ENCODE measurements at regions not wholly inside any gene's neighbourhood (a gene's known extent, or its start where the extent isn't known, plus 50 kb on each side); places are given as distances from the start of the nearest gene placed in this dataset.

DNA sequence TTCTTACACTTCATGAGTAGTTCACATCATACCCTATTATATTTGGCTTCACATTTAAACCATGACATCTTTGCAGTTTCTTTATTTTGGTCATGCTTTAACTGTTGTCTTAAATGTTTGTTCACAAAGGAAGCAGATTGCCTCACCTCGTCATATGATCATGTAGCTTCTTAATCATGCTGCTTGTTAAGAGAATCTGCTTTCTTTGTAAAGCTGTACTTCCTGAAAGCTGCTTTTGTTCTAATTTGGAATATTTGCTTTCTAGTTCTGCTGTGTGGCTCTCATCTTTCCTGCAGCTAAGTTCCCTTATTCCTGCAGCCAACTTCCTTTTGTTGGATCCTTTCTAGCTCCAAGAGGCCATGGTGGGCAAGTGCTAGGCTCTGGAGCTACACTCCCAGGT, 62.9 kb upstream of the SIM2 start:
- TF ChIP-seq, protein P1, sequence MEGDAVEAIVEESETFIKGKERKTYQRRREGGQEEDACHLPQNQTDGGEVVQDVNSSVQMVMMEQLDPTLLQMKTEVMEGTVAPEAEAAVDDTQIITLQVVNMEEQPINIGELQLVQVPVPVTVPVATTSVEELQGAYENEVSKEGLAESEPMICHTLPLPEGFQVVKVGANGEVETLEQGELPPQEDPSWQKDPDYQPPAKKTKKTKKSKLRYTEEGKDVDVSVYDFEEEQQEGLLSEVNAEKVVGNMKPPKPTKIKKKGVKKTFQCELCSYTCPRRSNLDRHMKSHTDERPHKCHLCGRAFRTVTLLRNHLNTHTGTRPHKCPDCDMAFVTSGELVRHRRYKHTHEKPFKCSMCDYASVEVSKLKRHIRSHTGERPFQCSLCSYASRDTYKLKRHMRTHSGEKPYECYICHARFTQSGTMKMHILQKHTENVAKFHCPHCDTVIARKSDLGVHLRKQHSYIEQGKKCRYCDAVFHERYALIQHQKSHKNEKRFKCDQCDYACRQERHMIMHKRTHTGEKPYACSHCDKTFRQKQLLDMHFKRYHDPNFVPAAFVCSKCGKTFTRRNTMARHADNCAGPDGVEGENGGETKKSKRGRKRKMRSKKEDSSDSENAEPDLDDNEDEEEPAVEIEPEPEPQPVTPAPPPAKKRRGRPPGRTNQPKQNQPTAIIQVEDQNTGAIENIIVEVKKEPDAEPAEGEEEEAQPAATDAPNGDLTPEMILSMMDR (IDR thresholded peaks at IDR 0.05; ENCODE audit: insufficient read depth, low read depth, low read length, missing control alignments), result no peak
- no peak for DNase-seq (ENCODE audit: low read depth)
- H3K4me3 ChIP-seq (ENCODE audit: low read depth, low read length), result no peak overlapping the region

DNA sequence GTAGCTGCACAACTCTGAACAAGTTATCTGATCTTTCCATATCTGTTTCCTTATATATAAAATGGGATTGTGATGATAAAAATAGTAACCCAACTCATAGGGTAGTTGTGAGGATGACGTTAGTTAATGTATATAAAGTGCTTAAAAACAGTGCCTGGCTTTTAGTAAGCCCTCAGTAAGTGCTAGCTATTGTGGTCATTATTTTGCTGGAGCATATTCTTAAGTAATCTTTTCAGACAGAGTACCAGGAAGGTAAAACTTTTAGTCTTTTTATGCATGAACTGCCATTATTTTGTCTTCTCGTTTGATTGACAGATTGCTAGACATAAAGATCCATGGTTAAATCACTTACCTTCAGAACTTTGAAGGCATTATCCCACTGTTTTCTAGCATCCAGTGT, 62.5 kb upstream of the SIM2 start:
- no peak for DNase-seq (ENCODE audit: low read depth)
- no peak overlapping the region for H3K4me3 ChIP-seq (ENCODE audit: low read depth, low read length)
- TF ChIP-seq, protein P1 (IDR thresholded peaks at IDR 0.05; ENCODE audit: insufficient read depth, low read depth, low read length, missing control alignments), result no peak

DNA sequence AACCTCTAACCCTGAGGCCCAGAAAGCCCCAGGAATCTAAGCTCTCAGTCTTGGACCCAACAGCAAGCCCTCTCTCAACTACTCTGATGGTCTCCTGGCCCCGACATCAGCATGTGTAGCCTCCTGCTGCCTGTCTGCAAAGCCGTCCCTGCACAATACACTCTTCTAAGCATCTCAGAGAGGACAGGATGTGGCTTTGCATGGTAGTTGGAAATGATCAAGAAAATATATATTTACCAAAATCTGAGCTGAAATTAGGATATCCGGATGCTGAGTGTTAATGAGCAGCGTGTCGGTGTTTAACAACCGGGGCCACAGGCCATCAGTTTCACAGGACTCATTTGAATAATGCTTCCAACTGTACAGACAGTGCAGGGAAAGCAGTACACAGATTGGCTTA, 59.1 kb upstream of the SIM2 start:
- no peak for DNase-seq (ENCODE audit: low read depth)
- no peak overlapping the region for H3K4me3 ChIP-seq (ENCODE audit: low read depth, low read length)
- TF ChIP-seq, protein P1 (IDR thresholded peaks at IDR 0.05; ENCODE audit: insufficient read depth, low read depth, low read length, missing control alignments), result no peak

DNA sequence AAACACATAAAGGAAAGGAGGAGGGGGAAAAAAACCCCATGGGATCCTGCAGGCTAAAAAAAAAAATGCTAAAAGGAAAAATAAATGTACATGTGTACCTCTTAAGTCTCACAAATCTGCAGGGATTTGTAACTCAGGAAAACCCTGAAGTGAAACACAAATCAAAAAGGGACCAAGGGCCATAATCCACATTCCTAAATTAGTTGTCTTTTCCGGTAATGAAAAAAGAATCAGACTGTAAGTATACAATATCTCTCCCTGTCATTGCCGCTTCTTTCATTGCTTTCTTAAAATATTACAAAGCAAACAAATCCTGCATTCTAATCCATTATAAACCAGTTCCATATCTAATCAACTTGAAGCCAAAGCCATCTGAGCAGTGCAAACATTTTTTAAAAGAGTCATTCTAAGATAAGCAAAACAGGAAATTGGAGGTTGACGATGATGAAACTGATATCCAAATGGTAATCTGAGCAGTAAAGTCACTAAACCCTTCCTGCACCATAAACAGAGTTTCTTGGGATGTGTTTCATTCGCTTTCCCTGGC, 58.7 kb upstream of the SIM2 start:
- no peak overlapping the region for H3K4me3 ChIP-seq (ENCODE audit: low read depth, low read length)
- no peak for DNase-seq (ENCODE audit: low read depth)
- TF ChIP-seq, protein P1 (IDR thresholded peaks at IDR 0.05; ENCODE audit: insufficient read depth, low read depth, low read length, missing control alignments), result no peak

DNA sequence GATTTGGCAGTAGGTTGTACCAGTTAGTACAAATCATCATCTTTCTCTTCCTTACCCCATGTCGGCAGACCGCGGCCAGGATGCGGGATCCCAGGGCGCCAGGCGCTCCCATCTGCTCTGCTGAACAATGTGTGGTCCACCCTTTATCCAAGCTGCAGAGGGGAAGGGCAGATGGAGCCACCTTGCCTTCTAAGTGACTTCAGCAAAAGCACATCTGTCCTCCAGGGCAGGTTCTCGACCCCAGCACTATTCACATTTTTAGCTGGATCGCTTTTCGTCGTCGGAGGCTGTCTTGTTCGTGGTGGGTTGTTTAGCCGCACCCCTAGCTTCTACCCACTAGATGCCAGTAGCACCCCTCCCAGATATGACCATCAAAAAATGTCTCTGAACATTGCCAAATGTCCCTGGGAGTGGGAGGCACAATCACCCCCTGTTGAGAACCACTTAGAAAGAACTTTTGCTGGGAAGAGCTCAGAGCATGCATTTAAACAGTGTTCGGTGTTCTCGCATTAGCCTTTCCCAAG, 58.1 kb upstream of the SIM2 start:
- no peak overlapping the region for H3K4me3 ChIP-seq (ENCODE audit: low read depth, low read length)
- TF ChIP-seq, protein P1 (IDR thresholded peaks at IDR 0.05; ENCODE audit: insufficient read depth, low read depth, low read length, missing control alignments), result no peak
- no peak for DNase-seq (ENCODE audit: low read depth)

DNA sequence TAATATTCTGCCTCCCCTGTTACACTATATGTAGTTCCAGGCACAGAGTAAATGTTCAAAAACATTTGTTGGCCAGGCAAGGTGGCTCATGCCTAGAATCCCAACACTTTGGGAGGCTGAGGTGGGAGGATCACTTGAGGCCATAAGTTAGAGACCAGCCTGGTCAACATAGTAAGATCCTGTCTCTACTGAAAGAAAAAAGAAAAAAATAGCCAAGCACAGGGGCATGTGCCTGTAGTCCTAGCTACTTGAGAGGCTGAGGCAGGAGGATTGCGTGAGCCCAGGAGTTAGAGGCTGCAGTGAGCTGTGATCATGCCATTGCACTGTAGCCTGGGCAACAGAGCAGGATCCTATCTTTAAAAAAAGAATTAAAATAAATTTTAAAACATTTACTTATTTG, 57.6 kb upstream of the SIM2 start:
- TF ChIP-seq, protein P1 (IDR thresholded peaks at IDR 0.05; ENCODE audit: insufficient read depth, low read depth, low read length, missing control alignments), result no peak
- no peak for DNase-seq (ENCODE audit: low read depth)
- H3K4me3 ChIP-seq (ENCODE audit: low read depth, low read length), result no peak overlapping the region

DNA sequence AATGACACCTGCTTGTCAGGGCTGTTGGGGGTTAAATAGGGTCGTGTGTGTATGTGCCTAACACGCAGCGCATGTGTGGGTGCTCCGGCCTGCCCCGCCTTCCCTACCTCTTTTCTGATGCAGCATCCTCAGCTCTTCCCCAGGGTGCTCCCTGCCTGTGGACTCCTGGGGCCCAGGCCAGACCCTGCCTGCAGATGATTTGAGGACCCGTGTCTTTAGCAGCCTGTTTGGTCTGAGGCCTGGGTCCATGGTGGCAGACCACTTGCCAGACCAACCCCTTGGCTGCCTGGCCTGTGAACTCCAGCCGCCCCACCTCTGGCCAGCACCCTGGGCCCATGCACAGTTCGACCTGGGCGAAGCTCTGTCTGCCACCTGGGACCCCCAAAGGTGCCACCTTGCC, 57.0 kb upstream of the SIM2 start:
- TF ChIP-seq, protein P1 (IDR thresholded peaks at IDR 0.05; ENCODE audit: insufficient read depth, low read depth, low read length, missing control alignments), result no peak
- no peak for DNase-seq (ENCODE audit: low read depth)
- H3K4me3 ChIP-seq (ENCODE audit: low read depth, low read length), result no peak overlapping the region
